Left hindlimb (tissue), 1 donor: ENCODE measurements at regions not wholly inside any gene's neighbourhood (a gene's known extent, or its start where the extent isn't known, plus 50 kb on each side); places are given as distances from the start of the nearest gene placed in this dataset.

Experiments used
- DNase-seq: peaks from one replicate; pipeline ENCODE4 v3.0.0-alpha.2; 2018

DNA sequence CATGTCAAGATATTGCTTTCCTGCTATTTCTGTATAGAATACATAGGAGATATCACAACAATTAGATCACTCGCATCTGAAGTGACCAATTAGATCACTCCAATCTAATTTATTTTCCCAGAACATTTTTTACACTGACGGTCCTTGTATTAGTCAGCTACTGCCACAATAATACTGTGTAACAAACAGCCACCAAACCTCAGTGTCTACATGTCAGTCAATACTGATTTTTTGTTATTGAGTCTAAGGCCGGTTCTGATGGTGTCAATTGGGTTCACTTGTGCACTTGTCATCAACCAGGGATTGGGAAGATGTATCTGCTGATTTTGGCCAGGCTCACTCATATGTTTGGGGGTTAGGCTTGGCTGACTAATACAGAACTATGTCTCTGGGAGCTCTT, 275.9 kb upstream of the NFE2L3 start:
- no peak for DNase-seq

DNA sequence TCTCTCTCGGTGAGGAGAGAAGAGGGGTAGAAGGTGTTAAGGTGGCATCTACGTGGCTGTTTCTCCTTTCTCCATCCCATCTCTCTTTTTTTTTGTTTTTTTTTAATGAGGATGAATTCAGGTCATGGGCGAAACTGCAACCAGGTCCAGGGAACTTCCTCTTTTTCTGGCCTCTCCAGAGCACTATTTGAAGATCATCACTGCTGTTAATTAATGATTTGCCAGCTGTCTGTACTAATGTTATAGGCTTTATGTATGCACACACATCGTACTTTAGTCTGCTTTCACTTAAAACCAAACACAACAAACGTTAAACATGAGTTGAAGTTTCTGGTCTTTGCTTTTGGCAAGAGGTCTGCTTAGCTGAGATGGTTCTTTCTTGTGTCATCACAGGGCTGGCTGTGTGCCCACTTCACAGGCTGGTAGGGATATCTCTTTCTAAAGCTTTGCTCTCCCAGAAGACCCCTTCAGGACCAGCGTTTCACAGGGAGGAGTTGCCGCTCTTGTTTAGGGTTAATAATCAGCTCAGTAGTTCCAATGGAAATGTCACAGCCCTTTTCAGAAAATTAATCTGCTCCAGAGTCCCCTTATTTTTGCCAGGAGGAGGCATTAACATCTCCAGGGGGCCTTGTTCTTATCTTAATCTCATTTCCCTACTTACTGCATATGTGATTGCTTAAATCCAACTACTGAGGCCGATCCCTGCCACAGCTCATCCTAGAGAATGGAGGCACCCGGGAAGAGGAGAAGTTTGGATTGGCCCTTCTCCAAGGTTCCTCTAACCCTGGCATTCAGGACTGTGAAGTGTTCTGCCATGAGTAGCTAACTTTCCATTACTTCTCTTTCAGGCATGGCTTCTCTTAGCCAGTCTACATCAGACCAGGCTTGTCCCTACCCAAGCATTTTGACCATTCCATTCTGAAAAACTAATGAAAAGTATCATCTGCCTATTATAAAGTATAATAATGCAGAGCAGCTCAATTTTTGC, 273.9 kb upstream of the NFE2L3 start:
- DNase-seq, result no peak

DNA sequence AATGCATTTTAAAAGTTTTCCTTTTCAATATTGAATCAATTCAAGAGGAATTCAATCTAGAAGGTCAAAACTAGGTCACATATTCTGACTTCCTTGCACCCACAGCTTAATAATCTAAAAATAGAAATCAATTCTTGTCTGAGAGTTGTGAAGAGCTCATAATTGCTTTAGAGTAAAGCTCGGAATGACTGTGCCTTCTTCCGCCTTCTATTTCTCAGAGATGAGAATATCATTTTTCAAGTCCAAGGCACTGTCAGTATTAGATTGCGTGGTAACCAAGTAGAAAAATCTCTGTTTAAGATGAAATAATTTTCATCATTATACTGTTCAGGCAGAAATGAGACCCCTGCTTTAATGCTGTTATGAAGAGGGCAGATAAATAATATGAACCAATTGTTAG, 272.2 kb upstream of the NFE2L3 start:
- DNase-seq, result no peak

DNA sequence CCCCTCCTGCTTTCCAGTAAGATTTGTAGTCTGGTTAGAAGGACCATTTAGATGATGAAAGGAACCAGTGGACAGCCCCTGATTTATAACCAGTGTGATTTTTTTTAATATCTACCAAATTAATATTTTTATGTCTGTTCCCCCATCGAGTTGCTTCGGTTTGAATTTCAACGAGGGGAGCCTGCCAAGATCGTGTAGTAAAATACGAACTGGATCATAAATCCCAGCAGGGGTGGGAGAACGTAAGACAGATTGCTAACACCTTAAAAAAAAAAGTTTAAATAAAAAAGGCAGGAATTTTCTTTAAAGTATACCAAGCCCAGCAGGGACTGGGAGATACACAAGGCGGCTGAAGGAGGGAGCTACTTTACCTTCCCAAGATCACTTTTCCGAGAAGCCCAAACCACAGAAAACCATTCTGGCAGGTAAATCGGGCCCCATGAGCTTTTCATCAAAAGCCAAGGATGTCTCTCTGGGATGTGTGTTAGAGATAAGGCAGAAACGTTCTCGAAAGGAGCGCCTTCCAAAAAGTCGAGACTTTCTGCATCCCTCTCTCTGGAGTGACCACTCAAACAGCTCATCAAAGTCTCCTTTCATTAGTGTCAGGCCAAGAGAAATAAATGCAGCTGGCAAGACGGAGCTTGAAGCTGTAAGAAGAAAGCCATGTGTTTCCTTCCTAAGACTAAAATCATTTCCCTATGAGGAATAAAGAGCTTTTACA, 270.5 kb upstream of the NFE2L3 start:
- DNase-seq, result peak; percentile 55

DNA sequence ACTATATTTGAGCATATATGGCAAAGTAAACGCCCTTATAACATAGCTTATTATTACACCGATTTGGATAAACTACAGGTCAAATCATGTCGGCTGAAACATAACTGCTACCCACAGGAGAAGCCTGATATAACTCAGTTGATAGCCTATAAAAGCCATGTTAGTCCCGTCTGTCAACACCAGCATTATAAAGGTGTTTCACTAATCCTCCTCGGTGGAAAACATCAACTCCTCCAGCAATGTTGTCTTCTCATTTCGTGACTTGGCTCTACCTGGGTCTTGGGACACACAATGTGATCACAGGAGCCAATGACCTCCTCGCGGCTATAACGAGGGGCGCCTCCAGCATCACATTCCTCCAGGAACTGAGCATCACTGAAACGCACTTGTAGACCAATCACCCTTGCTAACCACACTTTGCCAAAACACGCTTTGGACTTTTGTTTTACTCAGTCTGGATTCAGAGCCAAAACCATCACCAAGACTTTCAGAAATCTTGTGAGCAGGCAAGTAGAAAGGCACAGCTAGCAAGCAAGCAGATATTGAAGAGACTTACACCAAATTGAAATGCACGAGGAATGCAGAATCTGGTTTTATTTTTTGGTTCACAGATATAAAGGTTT, 269.7 kb upstream of the NFE2L3 start:
- no peak for DNase-seq

DNA sequence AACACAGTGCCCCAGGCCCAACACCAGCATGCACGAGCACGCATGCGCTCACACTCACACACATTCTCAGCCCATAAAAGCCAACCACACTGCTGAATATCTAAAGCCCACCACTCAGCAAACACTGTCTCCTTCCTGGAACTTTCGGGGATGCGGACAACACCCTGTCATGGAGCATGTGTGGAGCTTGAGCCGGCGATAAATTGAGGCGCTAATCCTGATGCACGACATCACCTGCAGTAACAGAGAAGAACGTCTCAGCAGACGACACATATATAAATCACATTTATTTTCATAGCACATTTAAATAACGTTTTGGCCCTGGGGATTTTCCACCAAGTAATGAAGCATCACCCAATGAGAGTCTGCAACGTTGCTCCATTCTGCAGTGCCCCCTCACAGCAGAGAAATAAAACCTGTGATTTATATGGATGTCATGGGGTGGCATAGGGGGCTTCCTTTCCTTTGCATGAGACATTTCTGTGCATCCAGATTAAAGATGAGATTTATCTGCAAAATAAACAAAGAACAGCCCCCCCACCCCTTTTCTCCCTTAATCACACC, 267.7 kb upstream of the NFE2L3 start:
- DNase-seq, result no peak

DNA sequence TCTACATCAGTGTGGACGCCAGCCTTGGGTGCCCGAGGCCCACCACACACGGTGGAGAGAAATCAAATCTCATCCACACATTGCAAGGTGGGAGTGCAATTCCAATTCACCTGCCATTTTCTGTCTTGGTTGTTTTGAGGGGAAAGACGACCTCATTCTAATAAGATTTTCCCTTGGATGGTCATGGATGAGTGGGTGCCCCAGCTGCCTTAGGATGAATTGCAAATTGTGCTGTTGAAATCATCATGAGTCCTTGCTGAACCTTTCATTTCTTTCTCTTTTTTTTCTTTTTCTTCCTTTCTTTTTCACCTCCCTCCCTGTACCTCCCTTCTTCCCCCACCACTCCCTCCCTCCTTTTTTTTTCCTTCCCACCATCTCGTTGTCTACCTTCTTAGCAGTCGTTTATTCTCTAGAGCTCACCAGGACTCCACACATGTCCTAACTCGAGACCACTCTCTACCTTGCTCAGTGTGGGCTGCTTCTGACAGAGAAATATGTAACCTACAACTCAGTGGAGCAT, 266.9 kb upstream of the NFE2L3 start:
- DNase-seq, result no peak

DNA sequence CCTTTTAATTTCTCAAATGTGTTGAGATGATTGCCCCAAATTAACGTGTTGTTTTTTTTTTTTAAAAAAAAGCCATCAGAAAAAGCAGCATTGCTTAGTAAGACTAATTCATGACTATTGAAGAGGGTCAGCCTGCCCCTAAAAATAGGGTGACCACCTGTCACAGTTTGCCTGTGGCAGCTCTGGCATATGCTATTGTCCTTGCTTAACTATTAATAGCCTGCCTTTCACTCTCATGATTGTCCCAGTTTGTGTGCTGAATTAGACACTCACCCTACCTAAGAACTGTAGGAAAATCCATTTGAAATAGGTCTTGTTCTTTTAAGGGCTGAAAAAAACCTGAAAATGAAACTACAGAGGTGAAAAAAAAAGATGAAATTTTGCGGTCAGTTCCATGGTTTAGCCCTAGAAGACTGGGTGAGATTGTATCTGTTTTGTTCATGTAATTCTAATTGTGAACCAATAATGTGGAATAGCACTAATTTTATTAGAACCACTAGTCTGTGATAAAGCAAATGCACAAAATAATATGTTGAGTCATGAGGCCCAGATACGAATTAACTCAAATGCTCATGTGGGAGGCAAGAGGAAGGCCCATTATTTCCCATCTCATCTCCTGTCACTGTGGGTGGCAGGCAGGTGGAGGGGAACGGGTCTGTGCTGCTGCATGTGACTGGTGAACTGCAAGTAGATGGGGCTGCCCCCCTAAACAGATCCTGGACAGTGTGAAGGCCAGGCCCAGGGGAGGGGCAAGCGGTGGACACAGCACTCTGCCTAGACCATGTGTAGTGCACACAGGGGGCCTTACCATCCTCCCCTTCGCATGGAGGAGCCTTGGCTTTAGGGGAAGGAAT, 265.4 kb upstream of the NFE2L3 start:
- DNase-seq, result no peak

DNA sequence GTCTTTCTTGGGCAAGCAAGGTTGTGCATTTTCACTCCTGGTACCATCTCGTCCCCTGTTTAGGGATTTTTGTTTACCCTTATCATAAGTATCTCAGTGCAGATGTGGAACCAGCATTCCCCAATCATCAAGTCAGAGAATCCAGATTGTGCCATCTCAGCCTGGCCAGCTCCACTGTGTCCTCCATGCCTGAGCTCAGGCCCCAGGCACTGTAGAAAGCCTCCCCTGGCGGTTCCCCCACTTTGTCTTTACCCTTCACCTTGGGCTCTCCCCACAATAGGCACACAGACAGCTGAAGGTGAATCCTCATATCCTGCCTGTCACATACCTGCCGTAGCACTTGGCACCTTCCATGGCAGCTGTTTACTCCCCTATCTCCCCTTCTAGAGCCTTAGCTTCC, 264.7 kb upstream of the NFE2L3 start:
- DNase-seq, result no peak

DNA sequence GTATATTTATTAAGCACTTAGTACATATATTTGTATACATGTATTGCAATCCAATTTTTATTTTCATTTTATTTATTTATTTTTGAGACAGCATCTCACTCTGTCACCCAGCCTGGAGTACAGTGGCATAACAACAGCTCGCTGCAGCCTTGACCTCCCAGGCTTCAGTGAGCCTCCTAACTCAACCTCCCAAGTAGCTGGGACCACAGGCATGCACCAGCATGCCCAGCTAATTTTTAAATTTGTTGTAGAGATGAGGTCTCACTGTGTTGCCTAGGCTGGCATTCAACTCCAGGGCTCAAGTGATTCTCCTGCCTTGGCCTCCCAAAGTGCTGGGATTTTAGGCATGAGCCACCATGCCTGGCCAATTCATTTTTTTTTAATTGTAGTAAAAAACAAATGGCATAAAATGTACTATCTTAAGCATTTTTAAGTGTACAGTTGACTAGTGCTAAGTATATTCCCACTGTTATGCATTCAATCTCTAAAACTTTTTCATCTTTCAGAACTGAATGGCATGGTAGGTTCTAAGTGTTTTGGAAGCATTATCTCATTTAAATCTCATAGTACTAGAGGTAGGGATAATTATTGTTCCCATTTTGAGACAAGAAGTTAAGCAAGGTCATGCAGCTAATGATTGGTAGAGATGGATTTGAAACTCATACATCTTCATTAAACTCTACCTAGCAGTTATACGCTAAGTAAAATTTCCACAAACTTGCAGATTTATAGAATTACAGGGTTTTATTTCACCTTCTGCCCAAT, 264.0 kb upstream of the NFE2L3 start:
- no peak for DNase-seq

DNA sequence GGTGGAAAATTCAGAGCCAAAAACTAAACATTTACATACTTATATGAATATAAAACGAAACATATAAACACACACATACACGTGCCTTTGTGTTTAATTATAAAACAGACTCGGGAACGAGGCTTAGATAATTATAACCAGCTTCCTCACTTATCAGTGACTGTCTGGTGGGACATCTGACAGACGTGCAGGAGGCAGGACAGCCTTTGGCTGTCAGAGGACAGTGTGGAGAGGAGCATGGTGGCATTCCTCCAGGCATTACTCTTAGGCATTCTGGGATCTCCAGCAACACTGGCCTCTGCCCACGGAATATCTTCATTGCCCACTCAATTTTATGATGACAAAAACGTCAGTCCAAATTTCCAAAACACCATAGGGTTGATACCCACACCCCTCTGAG, 262.2 kb upstream of the NFE2L3 start:
- no peak for DNase-seq

DNA sequence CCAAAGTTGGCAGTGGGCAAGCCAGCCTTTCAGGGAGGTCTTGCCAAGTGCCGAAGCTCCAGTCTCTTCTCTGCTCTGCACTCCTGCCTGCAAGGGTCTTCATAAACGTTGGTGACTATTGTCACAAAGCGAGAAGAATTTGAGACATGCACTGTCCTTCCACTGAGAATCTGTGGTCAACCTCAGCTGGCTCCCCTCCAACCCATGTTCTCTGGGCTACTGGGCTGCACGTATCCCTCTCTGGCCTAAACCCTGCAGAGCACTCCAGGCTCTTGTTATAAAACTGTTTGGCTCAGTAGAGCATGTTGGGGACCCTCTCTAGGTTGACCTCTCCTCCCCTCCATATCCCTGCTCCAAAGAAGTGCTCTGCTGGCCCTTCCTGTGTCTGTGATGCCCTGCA, 260.4 kb upstream of the NFE2L3 start:
- DNase-seq, result no peak

DNA sequence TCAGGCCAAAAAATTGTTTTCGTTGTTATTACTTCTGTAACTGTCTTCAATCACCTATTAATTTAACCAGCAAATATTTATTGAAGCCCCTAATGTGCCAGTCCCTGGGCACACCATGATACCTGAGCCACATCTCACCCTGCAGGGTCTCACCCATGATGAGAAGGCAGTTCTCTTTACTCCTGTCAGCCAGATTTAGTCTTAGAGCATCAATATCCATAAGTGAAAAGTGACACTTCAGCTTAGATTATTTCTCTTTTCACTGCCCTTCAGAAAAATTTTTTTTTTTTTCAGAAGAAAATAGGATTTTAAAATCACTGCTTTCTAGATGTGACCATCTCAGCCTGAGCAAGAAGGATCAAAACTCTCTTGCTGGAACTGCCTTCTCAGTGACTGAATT, 258.6 kb upstream of the NFE2L3 start:
- no peak for DNase-seq

DNA sequence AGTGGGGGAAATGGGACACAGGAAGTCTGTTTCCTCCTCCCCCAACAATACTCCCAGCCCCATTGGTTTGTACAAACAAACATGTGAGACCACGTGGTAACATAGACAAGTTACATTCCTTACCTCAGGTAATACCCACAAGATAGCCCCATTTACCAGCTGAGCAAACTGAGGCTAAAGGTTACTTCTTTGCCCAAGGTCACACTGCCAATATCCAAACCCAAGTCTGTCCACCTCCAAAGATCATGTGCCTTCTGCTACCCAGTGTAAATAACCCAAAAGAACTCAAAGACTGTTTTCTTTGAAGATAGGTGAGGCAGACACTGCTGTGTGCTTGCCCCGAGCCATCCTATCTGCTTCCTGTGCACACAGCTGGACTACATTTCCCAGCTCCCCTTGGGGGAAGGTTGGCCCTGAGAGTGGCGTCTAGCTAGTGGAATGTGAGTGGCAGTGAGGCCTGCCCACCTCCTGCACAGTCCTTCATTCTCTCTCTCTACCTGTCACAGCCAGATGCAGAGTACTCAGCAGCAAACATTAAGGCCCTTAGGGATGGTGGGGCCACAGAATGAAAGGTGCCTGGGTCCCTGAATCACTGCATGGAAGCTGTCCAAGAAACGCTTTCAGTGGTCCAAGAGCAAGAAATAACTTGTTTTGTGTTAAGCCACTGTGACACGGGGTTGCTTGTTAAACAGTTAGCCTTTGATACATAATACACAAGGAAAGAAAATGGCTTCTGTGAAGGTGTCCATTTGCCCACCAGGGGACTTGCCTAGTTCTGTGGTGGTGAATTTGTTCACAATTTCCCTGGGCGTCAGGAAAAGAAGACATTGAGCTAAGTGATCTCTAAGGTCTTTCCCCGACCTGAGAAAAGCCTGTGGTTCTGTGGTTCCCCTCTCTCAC, 257.7 kb upstream of the NFE2L3 start:
- no peak for DNase-seq

DNA sequence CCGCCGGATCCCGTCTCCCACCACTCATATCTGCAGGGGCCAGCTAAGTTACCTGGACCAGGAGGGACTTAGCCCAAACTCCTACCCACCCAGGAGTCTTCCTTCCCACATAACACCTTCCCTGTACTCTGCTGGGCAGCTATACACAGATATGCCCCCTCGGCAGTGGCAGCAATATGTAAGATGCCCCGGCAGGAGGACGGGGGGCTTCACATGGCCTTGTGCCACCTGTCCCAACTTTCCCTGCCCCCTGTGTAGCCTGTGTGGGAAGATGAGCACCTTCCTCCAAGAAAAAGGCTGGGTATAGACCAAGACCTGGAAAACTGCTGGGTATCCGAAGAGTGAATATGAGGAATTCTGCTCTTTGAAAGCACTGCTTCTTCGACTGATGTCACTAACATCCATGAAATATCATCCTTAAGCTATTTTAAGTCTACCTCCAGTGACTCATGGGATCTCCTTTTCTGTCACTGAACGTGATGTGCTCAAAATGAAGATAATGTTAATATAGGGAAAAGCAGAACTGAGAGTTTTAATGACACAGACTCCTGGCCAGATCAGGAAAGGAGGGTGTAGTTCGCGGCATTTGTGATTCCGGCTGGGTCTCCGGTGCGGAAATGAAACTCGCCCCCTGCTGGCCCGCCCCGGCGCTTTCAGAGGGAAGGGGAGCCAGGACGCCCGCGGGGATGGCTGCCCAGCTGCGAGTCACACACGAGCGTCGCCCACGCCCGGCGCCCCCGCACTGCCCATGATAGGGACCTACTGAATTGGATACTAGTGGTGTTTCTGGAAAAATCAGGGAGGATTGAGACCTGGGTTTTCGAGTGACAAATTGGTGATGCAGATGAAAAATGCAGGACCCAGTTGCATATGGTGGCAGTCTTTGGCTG, 256.9 kb upstream of the NFE2L3 start:
- DNase-seq, result peak; percentile 79

DNA sequence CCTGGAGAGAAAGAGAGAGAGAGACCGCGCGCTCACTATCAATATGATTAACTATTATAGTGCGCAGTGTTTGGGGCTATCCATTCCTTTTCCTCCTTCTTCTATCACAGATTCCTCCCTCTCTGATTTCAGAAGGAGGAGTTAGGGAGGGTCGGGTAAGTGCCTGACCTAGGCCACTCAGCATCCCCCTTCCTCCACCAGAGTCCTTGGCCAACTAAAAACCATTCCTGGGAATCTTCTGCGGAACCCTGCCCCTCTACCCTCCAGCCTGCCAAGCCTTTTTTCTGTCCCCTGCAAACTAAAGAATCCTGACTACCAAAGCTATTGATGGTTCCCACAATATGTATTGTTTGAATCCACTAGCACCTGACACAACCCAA, 256.2 kb upstream of the NFE2L3 start:
- DNase-seq, result no peak

DNA sequence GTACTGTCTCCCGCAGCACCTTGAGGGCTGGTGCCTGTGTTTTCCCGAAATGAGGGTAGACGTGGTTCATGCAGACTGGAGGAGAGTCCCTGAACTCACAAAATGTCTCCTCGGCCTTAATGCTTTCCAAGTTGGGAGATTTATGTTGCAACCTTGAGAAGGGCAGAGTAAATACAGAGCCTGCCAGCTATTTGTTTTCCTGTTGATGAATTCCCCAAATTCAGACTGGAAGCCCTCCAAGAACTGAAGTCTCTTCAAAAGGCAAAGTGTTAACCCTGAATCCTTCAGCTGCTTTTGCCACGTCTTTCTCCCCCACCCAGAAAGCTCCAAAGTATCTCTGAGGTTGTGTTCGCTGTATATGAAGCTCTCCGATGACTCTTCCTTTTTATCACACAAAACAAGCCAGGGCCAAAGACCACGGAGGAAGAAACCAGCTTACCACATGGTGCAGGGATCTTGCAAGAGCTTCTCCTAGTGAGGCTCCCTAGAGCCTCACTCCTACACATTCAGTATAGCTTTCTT, 254.7 kb upstream of the NFE2L3 start:
- DNase-seq, result peak; percentile 40

DNA sequence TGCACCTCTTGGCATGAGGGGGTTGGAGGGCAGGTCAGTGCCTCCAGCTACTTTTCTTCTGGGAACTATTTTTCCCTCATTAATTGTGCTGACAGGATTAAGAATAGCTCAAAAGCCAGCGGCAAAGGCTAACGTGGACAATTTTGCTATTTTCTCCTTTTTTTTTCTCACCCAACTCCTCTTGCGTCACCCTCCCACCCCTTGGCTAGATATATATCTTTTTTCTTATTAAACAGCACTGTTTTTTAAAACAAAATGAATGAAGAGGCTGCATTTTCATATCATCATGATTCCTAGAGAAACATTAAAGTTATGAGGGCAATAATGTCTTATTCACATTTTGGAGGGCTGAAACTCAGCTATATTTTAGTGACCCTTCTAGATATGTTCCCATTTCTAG, 251.8 kb upstream of the NFE2L3 start:
- no peak for DNase-seq

DNA sequence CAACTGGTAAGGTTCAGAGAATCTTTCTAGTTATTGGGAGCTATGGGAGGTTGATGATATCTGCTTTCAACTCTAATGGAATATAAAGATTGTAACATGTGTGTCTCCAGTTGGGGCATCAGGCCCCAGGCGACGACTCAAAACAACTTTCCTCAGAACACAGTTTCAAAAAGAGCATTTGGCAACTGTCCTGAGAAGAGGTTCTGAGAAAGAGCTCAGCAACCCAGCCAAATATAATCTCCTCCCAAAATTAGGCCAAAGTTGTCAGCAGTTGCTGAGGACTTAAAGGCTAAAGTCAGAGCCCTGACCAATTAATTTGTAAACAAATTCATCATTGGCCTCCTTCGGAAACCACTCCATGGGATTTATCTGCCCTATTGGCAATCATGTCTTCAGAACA, 251.1 kb upstream of the NFE2L3 start:
- no peak for DNase-seq
